HG03196 (cell line): ENCODE measurements at regions not wholly inside any gene's neighbourhood (a gene's known extent, or its start where the extent isn't known, plus 50 kb on each side); places are given as distances from the start of the nearest gene placed in this dataset.

Source experiments
- ATAC-seq: cut with Tn5 transposase; IDR thresholded peaks from one replicate; pipeline ENCODE4 v1.9.1; 2021; ENCODE audit not compliant: unreplicated experiment

- ATAC-seq: no peak
Observed at GRCh38 chr11:36996795-36997194, 398.8 kb upstream of the RAG2 start.

GRCh38 chr11:36994208-36994607 is 396.2 kb upstream of the RAG2 start:
- no peak for ATAC-seq

DNA sequence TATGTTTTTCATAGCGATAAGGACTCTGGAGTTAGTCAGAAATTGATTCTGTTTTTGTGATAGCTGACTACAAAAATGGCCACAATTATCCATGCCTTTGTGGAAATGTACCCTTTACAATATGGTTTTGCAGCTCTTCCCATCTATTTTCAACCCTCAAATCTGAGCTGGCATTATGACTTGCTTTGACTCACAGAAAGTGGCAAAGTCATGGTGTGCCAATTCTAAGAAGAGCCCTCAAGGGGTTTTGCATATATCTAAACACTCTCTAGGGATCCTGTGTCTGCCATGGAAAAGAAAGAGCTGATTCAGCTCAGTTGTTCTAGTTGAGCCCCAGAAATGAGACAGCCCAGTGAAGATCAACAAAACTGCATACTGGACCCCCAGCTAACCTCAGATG is 390.5 kb upstream of the RAG2 start:
- ATAC-seq: no peak

GRCh38 chr11:36985562-36985961 is 387.5 kb upstream of the RAG2 start:
- ATAC-seq: no peak

DNA sequence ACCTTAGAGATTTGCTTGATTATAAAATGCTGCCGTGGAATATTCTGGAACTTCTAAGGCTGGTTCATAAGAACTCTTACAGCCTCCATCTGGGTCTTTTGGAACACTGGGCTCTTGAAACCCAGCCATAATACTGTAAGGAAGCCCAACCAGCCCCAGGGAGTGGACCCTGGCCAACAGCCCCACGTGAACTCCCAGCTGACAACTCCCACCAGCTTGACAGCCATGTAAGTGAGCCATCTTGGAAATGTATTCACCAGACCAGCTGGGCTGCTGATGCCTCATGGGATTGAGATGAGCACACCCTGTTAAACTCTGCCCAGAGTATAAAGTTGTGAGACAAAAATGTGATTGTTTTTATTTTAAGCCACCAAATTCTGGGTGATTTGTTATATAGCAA is 378.7 kb upstream of the RAG2 start:
- no peak for ATAC-seq

GRCh38 chr11:36974771-36975170 is 376.7 kb upstream of the RAG2 start:
- no peak for ATAC-seq

GRCh38 chr11:36953976-36954375 is 355.9 kb upstream of the RAG2 start:
- ATAC-seq: no peak

- ATAC-seq: no peak
Observed at GRCh38 chr11:36948460-36949127, 350.6 kb upstream of the RAG2 start.

GRCh38 chr11:36945384-36945783 is 347.3 kb upstream of the RAG2 start:
- no peak for ATAC-seq

GRCh38 chr11:36933481-36933880 is 335.4 kb upstream of the RAG2 start:
- ATAC-seq: no peak

- ATAC-seq: no peak
Observed at GRCh38 chr11:36931139-36931538, 333.1 kb upstream of the RAG2 start.

GRCh38 chr11:36930256-36930655 is 332.2 kb upstream of the RAG2 start:
- no peak for ATAC-seq

DNA sequence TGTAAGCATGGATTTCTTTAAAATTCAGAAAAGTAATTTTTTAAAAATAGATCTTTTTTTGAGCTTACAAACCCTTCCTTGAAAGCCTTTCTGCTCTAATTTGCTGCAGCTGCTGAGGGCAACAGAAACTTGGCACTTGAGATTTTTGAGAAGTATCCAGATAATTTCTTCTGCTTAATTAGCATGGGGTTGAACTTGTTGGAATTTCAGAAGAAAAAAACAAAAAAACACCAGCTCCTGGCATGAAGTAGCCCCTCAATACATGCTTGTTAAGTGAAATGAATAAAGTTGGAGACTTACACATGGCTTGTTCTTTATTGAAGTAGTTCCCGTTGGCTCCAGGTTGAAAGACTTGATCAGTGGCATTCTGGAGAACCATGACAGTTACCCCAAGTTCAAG is 331.4 kb upstream of the RAG2 start:
- ATAC-seq: no peak

- no peak for ATAC-seq
Observed at GRCh38 chr11:36928621-36929020, 330.6 kb upstream of the RAG2 start.

GRCh38 chr11:36899800-36900199 is 301.8 kb upstream of the RAG2 start:
- no peak for ATAC-seq

GRCh38 chr11:36890841-36891240 is 292.8 kb upstream of the RAG2 start:
- ATAC-seq: no peak

- no peak for ATAC-seq
Observed at GRCh38 chr11:36890121-36890679, 292.2 kb upstream of the RAG2 start.

- no peak for ATAC-seq
Observed at GRCh38 chr11:36885154-36885553, 287.1 kb upstream of the RAG2 start.

GRCh38 chr11:36878737-36879136 is 280.7 kb upstream of the RAG2 start:
- no peak for ATAC-seq

DNA sequence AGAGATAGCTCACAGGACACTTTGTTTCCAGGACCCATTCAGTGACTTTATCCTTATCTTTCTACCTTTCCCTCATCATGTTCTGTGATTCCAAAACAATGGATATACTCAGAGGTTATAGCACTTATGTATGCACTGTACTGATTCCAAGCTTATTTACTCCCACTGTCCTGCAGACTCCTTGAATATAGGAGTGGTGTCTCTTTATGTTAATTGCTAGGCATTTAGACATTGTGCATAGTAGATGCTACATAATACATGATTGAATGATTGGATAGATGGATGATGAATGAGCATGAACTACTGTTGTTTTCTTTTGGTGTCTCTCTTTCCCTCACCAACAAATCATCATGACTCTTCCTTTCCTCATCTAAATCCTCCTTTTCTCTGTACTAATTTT is 279.1 kb upstream of the RAG2 start:
- ATAC-seq: no peak

GRCh38 chr11:36876266-36876665 is 278.2 kb upstream of the RAG2 start:
- no peak for ATAC-seq

DNA sequence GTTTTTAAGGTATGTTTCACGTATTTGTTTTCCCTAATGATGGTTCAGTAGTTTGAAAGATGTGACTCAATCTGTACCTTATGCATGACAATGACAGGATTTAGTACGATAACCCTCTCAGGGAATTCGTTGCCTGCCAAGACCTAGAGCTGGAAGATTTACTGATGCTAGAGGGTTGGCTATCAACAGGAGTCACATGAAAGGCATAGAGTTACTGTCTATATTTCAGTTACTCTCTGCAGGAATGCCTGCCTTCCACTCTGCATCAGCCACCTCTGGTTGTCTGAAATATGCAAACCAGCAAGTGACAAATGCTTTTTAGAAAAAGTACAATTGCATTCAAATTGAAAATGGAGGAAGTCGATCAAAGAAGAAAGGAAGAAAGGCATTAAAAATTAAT is 276.3 kb upstream of the RAG2 start:
- no peak for ATAC-seq

GRCh38 chr11:36870361-36870760 is 272.3 kb upstream of the RAG2 start:
- ATAC-seq: no peak
